ENCODE measurements at regions not wholly inside any gene's neighbourhood (a gene's known extent, or its start where the extent isn't known, plus 50 kb on each side); places are given as distances from the start of the nearest gene placed in this dataset.

GRCh38 chr6:26156850-26157250, 69.6 kb downstream of the HFE start:
- no peak for TF ChIP-seq CTCF (IDR thresholded peaks at IDR 0.05)
- 2% methylated on average over 18 of the region's 18 CpGs for WGBS, 2 donors
- H3K9me3 ChIP-seq: no peaks in the 10 kb centered on the region
- H3K36me3 ChIP-seq: no peaks in the 10 kb centered on the region
- peaks cover 0 to 13% (median 5%) of the 10 kb centered on the region in 3 donors for H3K4me1 ChIP-seq
- intact Hi-C loops (cut with DNase I): loop anchor here in 2 of 3 donors (2.0 to 5.0 kb wide), 2 partner anchors 32 to 35 kb away; a partner anchor contains a TSS
- DNase-seq: peak; percentile 57 to 83 (median 75)
- no peak for FAIRE-seq
- H3K4me3 ChIP-seq: peak overlapping the region; percentile 54 to 71 (median 59)
- peak; percentile 39 to 57 (median 46) for ATAC-seq
- H3K27me3 ChIP-seq: no peaks in the 10 kb centered on the region
- peak overlapping the region; percentile 94 to 97 (median 96) for H3K27ac ChIP-seq

GRCh38 chr6:26157251-26158075, 70.2 kb downstream of the HFE start:
- DNase-seq (peak in 3 of 6 donors; percentile 44 to 81 (median 79)), FAIRE-seq (peak; percentile 96), ATAC-seq (peak; percentile 72 to 81 (median 77))
- 4 to 5% methylated on average over 29 of the region's 29 CpGs for WGBS, 2 donors
- H3K27ac ChIP-seq: peak overlapping the region; percentile 94 to 97 (median 96)
- no peaks in the 10 kb centered on the region for H3K9me3 ChIP-seq
- peak overlapping the region; percentile 54 to 71 (median 59) for H3K4me3 ChIP-seq
- no peak for TF ChIP-seq CTCF (IDR thresholded peaks at IDR 0.05)
- intact Hi-C loops (cut with DNase I): loop anchor here in 2 of 3 donors (2.0 to 5.0 kb wide), 2 partner anchors 33 to 35 kb away; a partner anchor contains a TSS
- H3K27me3 ChIP-seq: no peaks in the 10 kb centered on the region
- no peaks in the 10 kb centered on the region for H3K36me3 ChIP-seq
- H3K4me1 ChIP-seq: peaks cover 0 to 13% (median 5%) of the 10 kb centered on the region in 3 donors

GRCh38 chr6:26158076-26158580, 70.9 kb downstream of the HFE start:
- H3K4me3 ChIP-seq: peak overlapping the region; percentile 32 to 58 (median 50)
- no peak for TF ChIP-seq CTCF (IDR thresholded peaks at IDR 0.05)
- FAIRE-seq (no peak), ATAC-seq (peak; percentile 12 to 61 (median 21)), DNase-seq (peak; percentile 76 to 90 (median 80))
- no peaks in the 10 kb centered on the region for H3K9me3 ChIP-seq
- H3K4me1 ChIP-seq: peaks cover 0 to 13% (median 5%) of the 10 kb centered on the region in 3 donors
- peak overlapping the region; percentile 82 to 97 (median 96) for H3K27ac ChIP-seq
- 0 to 1% methylated on average over 30 of the region's 30 CpGs for WGBS, 2 donors
- H3K36me3 ChIP-seq: no peaks in the 10 kb centered on the region
- H3K27me3 ChIP-seq: no peaks in the 10 kb centered on the region
- intact Hi-C loops (cut with DNase I): loop anchor here in 1 of 3 donors (5.0 kb wide), 1 partner anchor 36 kb away; a partner anchor contains a TSS

GRCh38 chr6:26158581-26159356, 71.5 kb downstream of the HFE start:
- no peaks in the 10 kb centered on the region for H3K9me3 ChIP-seq
- 0% methylated on average over 21 of the region's 21 CpGs for WGBS, 2 donors
- no peak for TF ChIP-seq CTCF (IDR thresholded peaks at IDR 0.05)
- H3K27me3 ChIP-seq: no peaks in the 10 kb centered on the region
- H3K27ac ChIP-seq: peak overlapping the region; percentile 82 to 97 (median 96)
- H3K4me1 ChIP-seq: peaks cover 0 to 13% (median 5%) of the 10 kb centered on the region in 3 donors
- FAIRE-seq (no peak), ATAC-seq (peak; percentile 18 to 39 (median 32)), DNase-seq (peak in 5 of 6 donors; percentile 61 to 74 (median 65))
- H3K36me3 ChIP-seq: no peaks in the 10 kb centered on the region
- intact Hi-C loops (cut with DNase I): loop anchor here in 1 of 3 donors (5.0 kb wide), 1 partner anchor 36 kb away; a partner anchor contains a TSS
- H3K4me3 ChIP-seq: peak overlapping the region; percentile 32 to 58 (median 50)

All from pancreas (tissue), 10 donors.